ENCODE measurements at regions not wholly inside any gene's neighbourhood (a gene's known extent, or its start where the extent isn't known, plus 50 kb on each side); places are given as distances from the start of the nearest gene placed in this dataset.

- ChIA-PET CTCF (ENCODE audit: partially characterized antibody) (interaction anchor here (2.1 kb wide), 1 partner anchor 14 kb away, joined by 6 read pairs; no protein-coding TSS in a partner anchor), POLR2A (ENCODE audit: partially characterized antibody) (no interaction called here)
- no peak for DNase-seq
- Mint-ChIP-seq H3K27me3 (no peaks in the 10 kb centered on the region), H3K4me3 (no peak overlapping the region), H3K36me3 (no peaks in the 10 kb centered on the region), H3K27ac (no peak overlapping the region), H3K9me3 (peaks cover 0 to 3% (median 0%) of the 10 kb centered on the region in 8 donors), H3K4me1 (peaks cover 6 to 20% (median 16%) of the 10 kb centered on the region in 4 donors)
- intact Hi-C loops (cut with micrococcal nuclease), result no loop called here
- Histone ChIP-seq H3K36me3 (ENCODE audit: insufficient read depth, low read length) (no peaks in the 10 kb centered on the region), H3K27ac (ENCODE audit: low read depth, low read length) (no peak overlapping the region), H3K4me3 (ENCODE audit: low read length in 2 of 2) (no peak overlapping the region), H3K4me1 (ENCODE audit: insufficient read depth, low read length) (peaks cover 10% of the 10 kb centered on the region), H3K9me3 (ENCODE audit: control insufficient read depth in 1 of 2, low read length in 2 of 2) (no peaks in the 10 kb centered on the region), H3K27me3 (ENCODE audit: insufficient read depth, low read length) (no peaks in the 10 kb centered on the region)
Measured at GRCh38 chr10:31098046-31098445, 66.4 kb upstream of the ZNF438 start.

- H3K36me3 Mint-ChIP-seq, result no peaks in the 10 kb centered on the region
- no peak overlapping the region for H3K27ac ChIP-seq (ENCODE audit: low read depth, low read length)
- H3K9me3 Mint-ChIP-seq, result peaks cover 0 to 3% (median 0%) of the 10 kb centered on the region in 8 donors
- no peaks in the 10 kb centered on the region for H3K27me3 Mint-ChIP-seq
- peaks cover 10% of the 10 kb centered on the region for H3K4me1 ChIP-seq (ENCODE audit: insufficient read depth, low read length)
- no peak overlapping the region for H3K27ac Mint-ChIP-seq
- H3K36me3 ChIP-seq (ENCODE audit: insufficient read depth, low read length), result no peaks in the 10 kb centered on the region
- POLR2A ChIA-PET (ENCODE audit: partially characterized antibody), result no interaction called here
- no peak for DNase-seq
- no peak overlapping the region for H3K4me3 ChIP-seq (ENCODE audit: low read length in 2 of 2)
- H3K4me3 Mint-ChIP-seq, result no peak overlapping the region
- no peaks in the 10 kb centered on the region for H3K9me3 ChIP-seq (ENCODE audit: control insufficient read depth in 1 of 2, low read length in 2 of 2)
- CTCF ChIA-PET (ENCODE audit: partially characterized antibody), result no interaction called here
- intact Hi-C loops (cut with micrococcal nuclease), result no loop called here
- H3K27me3 ChIP-seq (ENCODE audit: insufficient read depth, low read length), result no peaks in the 10 kb centered on the region
- peaks cover 6 to 20% (median 16%) of the 10 kb centered on the region in 4 donors for H3K4me1 Mint-ChIP-seq
Measured at GRCh38 chr10:31099094-31099493, 67.4 kb upstream of the ZNF438 start.

GRCh38 chr10:31099664-31100063, 68.0 kb upstream of the ZNF438 start:
- no peaks in the 10 kb centered on the region for H3K36me3 Mint-ChIP-seq
- intact Hi-C loops (cut with micrococcal nuclease), result no loop called here
- Histone ChIP-seq H3K4me1 (ENCODE audit: insufficient read depth, low read length) (peaks cover 10% of the 10 kb centered on the region), H3K9me3 (ENCODE audit: control insufficient read depth in 1 of 2, low read length in 2 of 2) (no peaks in the 10 kb centered on the region), H3K27me3 (ENCODE audit: insufficient read depth, low read length) (no peaks in the 10 kb centered on the region), H3K4me3 (ENCODE audit: low read length in 2 of 2) (no peak overlapping the region), H3K36me3 (ENCODE audit: insufficient read depth, low read length) (no peaks in the 10 kb centered on the region), H3K27ac (ENCODE audit: low read depth, low read length) (no peak overlapping the region)
- ChIA-PET POLR2A (ENCODE audit: partially characterized antibody) (no interaction called here), CTCF (ENCODE audit: partially characterized antibody) (no interaction called here)
- H3K9me3 Mint-ChIP-seq, result peaks cover 0 to 3% (median 0%) of the 10 kb centered on the region in 8 donors
- H3K27me3 Mint-ChIP-seq, result no peaks in the 10 kb centered on the region
- DNase-seq, result no peak
- H3K4me1 Mint-ChIP-seq, result peaks cover 6 to 20% (median 16%) of the 10 kb centered on the region in 4 donors
- H3K27ac Mint-ChIP-seq, result no peak overlapping the region
- H3K4me3 Mint-ChIP-seq, result no peak overlapping the region

- Mint-ChIP-seq H3K27ac (no peak overlapping the region), H3K4me3 (no peak overlapping the region), H3K9me3 (peaks cover 0 to 3% (median 0%) of the 10 kb centered on the region in 8 donors), H3K36me3 (no peaks in the 10 kb centered on the region), H3K27me3 (no peaks in the 10 kb centered on the region), H3K4me1 (peaks cover 6 to 20% (median 16%) of the 10 kb centered on the region in 4 donors)
- peaks cover 10% of the 10 kb centered on the region for H3K4me1 ChIP-seq (ENCODE audit: insufficient read depth, low read length)
- H3K4me3 ChIP-seq (ENCODE audit: low read length in 2 of 2), result no peak overlapping the region
- H3K36me3 ChIP-seq (ENCODE audit: insufficient read depth, low read length), result no peaks in the 10 kb centered on the region
- H3K9me3 ChIP-seq (ENCODE audit: control insufficient read depth in 1 of 2, low read length in 2 of 2), result no peaks in the 10 kb centered on the region
- no peak for DNase-seq
- H3K27me3 ChIP-seq (ENCODE audit: insufficient read depth, low read length), result no peaks in the 10 kb centered on the region
- intact Hi-C loops (cut with micrococcal nuclease), result no loop called here
- ChIA-PET CTCF (ENCODE audit: partially characterized antibody) (no interaction called here), POLR2A (ENCODE audit: partially characterized antibody) (no interaction called here)
- no peak overlapping the region for H3K27ac ChIP-seq (ENCODE audit: low read depth, low read length)
Measured at GRCh38 chr10:31100115-31100601, 68.5 kb upstream of the ZNF438 start.

- POLR2A ChIA-PET (ENCODE audit: partially characterized antibody), result no interaction called here
Measured at GRCh38 chr10:31100662-31101061, 69.0 kb upstream of the ZNF438 start.

GRCh38 chr10:31101123-31101522, 69.5 kb upstream of the ZNF438 start:
- H3K36me3 Mint-ChIP-seq, result no peaks in the 10 kb centered on the region
- ChIA-PET POLR2A (ENCODE audit: partially characterized antibody) (no interaction called here), CTCF (ENCODE audit: partially characterized antibody) (no interaction called here)
- no peaks in the 10 kb centered on the region for H3K27me3 Mint-ChIP-seq
- H3K9me3 ChIP-seq (ENCODE audit: control insufficient read depth in 1 of 2, low read length in 2 of 2), result no peaks in the 10 kb centered on the region
- peaks cover 0 to 3% (median 0%) of the 10 kb centered on the region in 8 donors for H3K9me3 Mint-ChIP-seq
- intact Hi-C loops (cut with micrococcal nuclease), result no loop called here
- peak overlapping the region in 2 of 8 donors; percentile 35 to 70 for H3K4me3 Mint-ChIP-seq
- peaks cover 6 to 20% (median 16%) of the 10 kb centered on the region in 4 donors for H3K4me1 Mint-ChIP-seq
- H3K27me3 ChIP-seq (ENCODE audit: insufficient read depth, low read length), result no peaks in the 10 kb centered on the region
- peak in 1 of 5 donors; percentile 64 for DNase-seq
- H3K4me1 ChIP-seq (ENCODE audit: insufficient read depth, low read length), result peaks cover 10% of the 10 kb centered on the region
- no peak overlapping the region for H3K4me3 ChIP-seq (ENCODE audit: low read length in 2 of 2)
- no peak overlapping the region for H3K27ac ChIP-seq (ENCODE audit: low read depth, low read length)
- peak overlapping the region in 1 of 7 donors; percentile 87 for H3K27ac Mint-ChIP-seq
- H3K36me3 ChIP-seq (ENCODE audit: insufficient read depth, low read length), result no peaks in the 10 kb centered on the region

More at GRCh38 chr10:31100662-31101061, 69.0 kb upstream of the ZNF438 start:
- no peak overlapping the region for H3K27ac ChIP-seq (ENCODE audit: low read depth, low read length)
- H3K4me3 Mint-ChIP-seq, result no peak overlapping the region
- H3K9me3 ChIP-seq (ENCODE audit: control insufficient read depth in 1 of 2, low read length in 2 of 2), result no peaks in the 10 kb centered on the region
- intact Hi-C loops (cut with micrococcal nuclease), result no loop called here
- H3K9me3 Mint-ChIP-seq, result peaks cover 0 to 3% (median 0%) of the 10 kb centered on the region in 8 donors
- no peaks in the 10 kb centered on the region for H3K36me3 Mint-ChIP-seq
- no peaks in the 10 kb centered on the region for H3K27me3 ChIP-seq (ENCODE audit: insufficient read depth, low read length)
- no peaks in the 10 kb centered on the region for H3K27me3 Mint-ChIP-seq
- CTCF ChIA-PET (ENCODE audit: partially characterized antibody), result no interaction called here
- H3K36me3 ChIP-seq (ENCODE audit: insufficient read depth, low read length), result no peaks in the 10 kb centered on the region
- DNase-seq, result no peak
- H3K4me1 Mint-ChIP-seq, result peaks cover 6 to 20% (median 16%) of the 10 kb centered on the region in 4 donors
- H3K27ac Mint-ChIP-seq, result no peak overlapping the region
- peaks cover 10% of the 10 kb centered on the region for H3K4me1 ChIP-seq (ENCODE audit: insufficient read depth, low read length)
- no peak overlapping the region for H3K4me3 ChIP-seq (ENCODE audit: low read length in 2 of 2)

- ChIA-PET POLR2A (ENCODE audit: partially characterized antibody) (no interaction called here), CTCF (ENCODE audit: partially characterized antibody) (no interaction called here)
- Mint-ChIP-seq H3K27ac (no peak overlapping the region), H3K4me3 (no peak overlapping the region), H3K27me3 (no peaks in the 10 kb centered on the region), H3K4me1 (peaks cover 6 to 20% (median 16%) of the 10 kb centered on the region in 4 donors), H3K9me3 (peaks cover 0 to 3% (median 0%) of the 10 kb centered on the region in 8 donors), H3K36me3 (no peaks in the 10 kb centered on the region)
- no peaks in the 10 kb centered on the region for H3K9me3 ChIP-seq (ENCODE audit: control insufficient read depth in 1 of 2, low read length in 2 of 2)
- peaks cover 10% of the 10 kb centered on the region for H3K4me1 ChIP-seq (ENCODE audit: insufficient read depth, low read length)
- H3K36me3 ChIP-seq (ENCODE audit: insufficient read depth, low read length), result no peaks in the 10 kb centered on the region
- H3K4me3 ChIP-seq (ENCODE audit: low read length in 2 of 2), result no peak overlapping the region
- H3K27me3 ChIP-seq (ENCODE audit: insufficient read depth, low read length), result no peaks in the 10 kb centered on the region
- no peak overlapping the region for H3K27ac ChIP-seq (ENCODE audit: low read depth, low read length)
- DNase-seq, result no peak
- intact Hi-C loops (cut with micrococcal nuclease), result no loop called here
Measured at GRCh38 chr10:31102421-31102820, 70.8 kb upstream of the ZNF438 start.
